K562 (cell line): ENCODE measurements at regions not wholly inside any gene's neighbourhood (a gene's known extent, or its start where the extent isn't known, plus 50 kb on each side); places are given as distances from the start of the nearest gene placed in this dataset.

Experiments used
- C11orf30 ChIP-seq: fragments of 450-650 bp; IDR thresholded peaks from 2 replicates; pipeline ENCODE4 v1.6.1; 2016; ENCODE audit warnings: low read depth, mild to moderate bottlenecking
- EP300 ChIP-seq: IDR thresholded peaks from 2 replicates; pipeline ENCODE4 v1.6.1; 2012; ENCODE audit warnings: low read length, improper control_type of control experiment
- KLF13 ChIP-seq: fragments of 450-650 bp; IDR thresholded peaks from 2 replicates; pipeline ENCODE4 v1.6.1; 2016; ENCODE audit warnings: missing genetic modification characterization, low read depth, mild to moderate bottlenecking, missing compliant biosample characterization, moderate library complexity, borderline replicate concordance
- KLF16 ChIP-seq: IDR thresholded peaks from 2 replicates; pipeline ENCODE4 v1.6.1; 2016; ENCODE audit warnings: antibody characterized with exemption
- MEIS2 ChIP-seq: fragments of 450-650 bp; IDR thresholded peaks from 2 replicates; pipeline ENCODE4 v1.6.1; 2014; ENCODE audit warnings: mild to moderate bottlenecking; ENCODE audit not compliant: partially characterized antibody
- NONO ChIP-seq, 2 experiments: fragments of 200-400 bp in 1 of 2; fragments of 450-650 bp in 1 of 2; formaldehyde crosslinking in 1 of 2; IDR thresholded peaks; 2 replicates each; pipeline ENCODE4 v1.6.1; 2017; ENCODE audit warnings: low read depth in 2 of 2, mild to moderate bottlenecking in 2 of 2, moderate library complexity in 2 of 2, low read length in 1 of 2
- SMARCA5 ChIP-seq: fragments of 450-650 bp; IDR thresholded peaks from 2 replicates; pipeline ENCODE4 v1.6.1; 2016
- SNRNP70 ChIP-seq: fragments of 200-400 bp; formaldehyde crosslinking; optimal IDR thresholded peaks from 2 replicates; pipeline ENCODE3; 2017; ENCODE audit warnings: low read depth, low read length
- TCF3 ChIP-seq: sonication (generic); formaldehyde crosslinking; IDR thresholded peaks from 2 replicates; pipeline ENCODE4 v1.4.0; 2020; ENCODE audit warnings: mild to moderate bottlenecking, missing genetic modification reagents
- TEAD4 ChIP-seq, 2 experiments: sonication (generic) in 1 of 2; formaldehyde crosslinking in 1 of 2; IDR thresholded peaks; 2 replicates each; pipeline versions ENCODE4 v1.6.1 to v1.8.0; 2012 to 2022; ENCODE audit warnings: borderline replicate concordance in 1 of 2, inconsistent platforms in 1 of 2, low read length in 1 of 2, mild to moderate bottlenecking in 1 of 2, missing genetic modification reagents in 1 of 2
- ZEB2 ChIP-seq: fragments of 450-650 bp; IDR thresholded peaks from 2 replicates; pipeline ENCODE4 v1.6.1; 2016
- ZNF174 ChIP-seq: fragments of 250-450 bp; sonication (Bioruptor Pico); IDR thresholded peaks from 2 replicates; pipeline ENCODE4 v1.4.0; 2020; ENCODE audit warnings: mild to moderate bottlenecking
- ZNF274 ChIP-seq: IDR thresholded peaks from 2 replicates; pipeline ENCODE4 v1.6.1; 2011; ENCODE audit warnings: low read depth, mild to moderate bottlenecking, low read length, moderate library complexity, borderline replicate concordance
- TF ChIP-seq, protein P1 (sequence below): fragments of 200-800 bp; sonication (Bioruptor generic); IDR thresholded peaks from 2 replicates; pipeline ENCODE4 v1.6.1; 2017; ENCODE audit warnings: missing genetic modification characterization, missing compliant biosample characterization
- TF ChIP-seq, protein P2 (sequence below): fragments of 450-650 bp; formaldehyde crosslinking; conservative IDR thresholded peaks from 2 replicates; pipeline ENCODE4 v1.4.0; 2022; ENCODE audit warnings: mild to moderate bottlenecking, missing genetic modification characterization

DNA sequence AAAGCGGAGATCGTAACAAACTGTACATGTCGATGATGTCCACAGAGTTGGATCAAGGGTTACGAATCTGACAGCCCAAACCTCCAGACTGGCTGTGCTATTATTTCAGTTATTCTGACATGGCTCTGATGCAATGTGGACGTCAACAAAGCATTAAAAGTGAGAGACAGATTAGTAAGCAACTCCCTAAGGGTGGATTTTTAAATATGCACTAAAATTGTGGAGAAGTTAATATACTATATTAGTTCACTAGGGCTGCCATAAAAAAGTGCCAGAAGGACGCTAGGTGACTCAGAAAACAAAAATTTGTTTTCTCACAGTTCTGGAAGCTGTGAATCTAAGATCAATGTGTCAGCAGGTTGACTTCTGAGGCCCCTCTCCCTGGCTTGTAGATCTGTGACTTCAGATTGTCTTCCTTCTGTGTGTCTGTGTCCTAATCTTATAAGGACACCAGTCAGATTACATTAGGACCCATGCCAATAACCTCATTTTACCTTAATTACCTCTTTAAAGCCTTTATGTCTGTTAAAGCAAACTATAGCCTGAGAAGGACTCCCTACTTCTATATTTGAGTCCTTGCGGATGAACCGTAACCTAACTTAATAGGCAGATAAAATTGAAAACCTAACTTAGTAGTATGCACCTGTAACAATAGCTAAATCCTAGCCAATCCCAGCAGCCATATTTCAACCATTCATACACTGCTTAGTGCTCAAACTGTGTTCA lies 66.0 kb upstream of the BACH1 start (continued):
- TF ChIP-seq KLF16 (peak; percentile 54), SNRNP70 (no peak), EP300 (peak; percentile 67; the same call in 1 of the 2 replicates), ZEB2 (no peak), TEAD4 (IDR thresholded peaks at IDR 0.05; ENCODE audit: low read length) (peak; percentile 91), TEAD4 (CRISPR knock-in tag; IDR thresholded peaks at IDR 0.05; ENCODE audit: borderline replicate concordance) (no peak), ZNF174 (no peak), KLF13 (tag) (0 out of 2 replicates have a peak, but pooled peaks have one; percentile 2), C11orf30 (peak; percentile 32; the same call in 1 of the 2 replicates), SMARCA5 (peak; percentile 48; the same call in 1 of the 2 replicates), MEIS2 (peak; percentile 70), TCF3 (CRISPR knock-in tag) (peak; percentile 67), NONO (IDR thresholded peaks at IDR 0.05; ENCODE audit: low read depth in 2 of 2, low read length in 1 of 2) (no peak), ZNF274 (no peak)
- TF ChIP-seq, protein P1, sequence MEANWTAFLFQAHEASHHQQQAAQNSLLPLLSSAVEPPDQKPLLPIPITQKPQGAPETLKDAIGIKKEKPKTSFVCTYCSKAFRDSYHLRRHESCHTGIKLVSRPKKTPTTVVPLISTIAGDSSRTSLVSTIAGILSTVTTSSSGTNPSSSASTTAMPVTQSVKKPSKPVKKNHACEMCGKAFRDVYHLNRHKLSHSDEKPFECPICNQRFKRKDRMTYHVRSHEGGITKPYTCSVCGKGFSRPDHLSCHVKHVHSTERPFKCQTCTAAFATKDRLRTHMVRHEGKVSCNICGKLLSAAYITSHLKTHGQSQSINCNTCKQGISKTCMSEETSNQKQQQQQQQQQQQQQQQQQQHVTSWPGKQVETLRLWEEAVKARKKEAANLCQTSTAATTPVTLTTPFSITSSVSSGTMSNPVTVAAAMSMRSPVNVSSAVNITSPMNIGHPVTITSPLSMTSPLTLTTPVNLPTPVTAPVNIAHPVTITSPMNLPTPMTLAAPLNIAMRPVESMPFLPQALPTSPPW (CRISPR knock-in tag), result peak; percentile 46
- TF ChIP-seq, protein P2, sequence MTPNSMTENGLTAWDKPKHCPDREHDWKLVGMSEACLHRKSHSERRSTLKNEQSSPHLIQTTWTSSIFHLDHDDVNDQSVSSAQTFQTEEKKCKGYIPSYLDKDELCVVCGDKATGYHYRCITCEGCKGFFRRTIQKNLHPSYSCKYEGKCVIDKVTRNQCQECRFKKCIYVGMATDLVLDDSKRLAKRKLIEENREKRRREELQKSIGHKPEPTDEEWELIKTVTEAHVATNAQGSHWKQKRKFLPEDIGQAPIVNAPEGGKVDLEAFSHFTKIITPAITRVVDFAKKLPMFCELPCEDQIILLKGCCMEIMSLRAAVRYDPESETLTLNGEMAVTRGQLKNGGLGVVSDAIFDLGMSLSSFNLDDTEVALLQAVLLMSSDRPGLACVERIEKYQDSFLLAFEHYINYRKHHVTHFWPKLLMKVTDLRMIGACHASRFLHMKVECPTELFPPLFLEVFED (CRISPR knock-in tag), result no peak
